HepG2 (cell line): ENCODE measurements at regions not wholly inside any gene's neighbourhood (a gene's known extent, or its start where the extent isn't known, plus 50 kb on each side); places are given as distances from the start of the nearest gene placed in this dataset.

Experiments used
- ATAC-seq: fragments of 200-7000 bp; cut with Tn5 transposase; 3 replicates; pipeline ENCODE4 v1.9.1; 2020; ENCODE audit warnings: mild to moderate bottlenecking, moderate library complexity
- BruUV-seq: library from RNA; stranded (reverse); fragments of 400-500 nt; replicated peaks from 2 replicates; lab custom pipeline; 2021; lab: Mats Ljungman, UMichigan
- CTCF ChIA-PET: fragments of 300-600 bp; formaldehyde crosslinking; extraction: SDS; loops from one replicate; lab custom pipeline; 2021; ENCODE audit warnings: low total read pairs, inconsistent platforms, low intra/inter-chr PET ratio; lab: Yijun Ruan, JAX
- POLR2A ChIA-PET: fragments of 350-600 bp; sonication (Branson Sonifier 250); formaldehyde crosslinking; loops from one replicate; lab custom pipeline; 2020; ENCODE audit warnings: antibody characterized with exemption, inconsistent platforms; lab: Yijun Ruan, JAX
- DNase-seq: peaks from one replicate; pipeline ENCODE4 v3.0.0-alpha.2; 2015; ENCODE audit warnings: low spot score
- FAIRE-seq: peaks from 3 replicates; lab custom pipeline; 2011; peaks lifted over from hg19 to GRCh38; lab: Jason Lieb, UNC
- H2AFZ ChIP-seq: one replicate; pipeline ENCODE4 v1.6.1; 2011; ENCODE audit warnings: low read length, inconsistent platforms
- H3K27ac ChIP-seq: fragments of 300-600 bp; 3 replicates; pipeline ENCODE4 v1.8.0; 2011; ENCODE audit warnings: mixed run types, mild to moderate bottlenecking, mixed read lengths, low read length, inconsistent platforms; ENCODE audit not compliant: insufficient read depth; ENCODE audit errors: extremely low read length
- H3K27me3 ChIP-seq, 2 experiments: fragments of 200-600 bp in 1 of 2; 2 replicates in 1 of 2; 3 replicates in 1 of 2; pipeline versions ENCODE4 v1.6.0 to v1.8.0; 2011; ENCODE audit warnings: low read length in 2 of 2, mild to moderate bottlenecking in 2 of 2, moderate library complexity in 2 of 2, inconsistent platforms in 1 of 2; ENCODE audit not compliant: insufficient read depth in 2 of 2, control insufficient read depth in 1 of 2
- H3K36me3 ChIP-seq, 2 experiments: fragments of 200-600 bp in 1 of 2; replicated peaks in 1 of 2; 2 replicates in 1 of 2; 3 replicates in 1 of 2; pipeline versions ENCODE4 v1.5.1 to v1.8.0; 2011; ENCODE audit warnings: low read length in 2 of 2, inconsistent platforms in 1 of 2; ENCODE audit not compliant: insufficient read depth in 2 of 2, control insufficient read depth in 1 of 2
- H3K4me1 ChIP-seq: 2 replicates; pipeline ENCODE4 v1.5.1; 2012; ENCODE audit warnings: low read length, inconsistent platforms; ENCODE audit not compliant: insufficient read depth
- H3K4me2 ChIP-seq: 2 replicates; pipeline ENCODE4 v1.6.0; 2011; ENCODE audit warnings: low read depth, low read length, inconsistent platforms
- H3K4me3 ChIP-seq, 3 experiments: fragments of 200-600 bp in 1 of 3; sonication (generic), shearing (Covaris generic) in 1 of 3; replicated peaks in 1 of 3; 2 replicates each; pipeline ENCODE4 v1.5.1; 2011 to 2016; ENCODE audit warnings: low read length in 3 of 3, inconsistent platforms in 2 of 3, low read depth in 2 of 3, mild to moderate bottlenecking in 2 of 3, control low read depth in 1 of 3, mixed read lengths in 1 of 3; ENCODE audit not compliant: insufficient read depth in 1 of 3
- H3K79me2 ChIP-seq: one replicate; pipeline ENCODE4 v1.6.1; 2011; ENCODE audit warnings: low read length, inconsistent platforms; ENCODE audit not compliant: insufficient read depth
- H3K9ac ChIP-seq: 2 replicates; pipeline ENCODE4 v1.6.0; 2011; ENCODE audit warnings: mild to moderate bottlenecking, low read depth, low read length, inconsistent platforms; ENCODE audit not compliant: insufficient read depth
- H3K9me3 ChIP-seq: 2 replicates; pipeline ENCODE4 v1.5.1; 2012; ENCODE audit warnings: mild to moderate bottlenecking, low read length
- H4K20me1 ChIP-seq: 2 replicates; pipeline ENCODE4 v1.6.0; 2011; ENCODE audit warnings: inconsistent platforms, mild to moderate bottlenecking, low read length, moderate library complexity; ENCODE audit not compliant: insufficient read depth
- KAT2B ChIP-seq: fragments of 150-350 bp; IDR thresholded peaks from 2 replicates; pipeline ENCODE4 v1.6.1; 2014; ENCODE audit warnings: low read depth, low read length, borderline replicate concordance
- MATR3 ChIP-seq: sonication (generic); formaldehyde crosslinking; IDR thresholded peaks from 2 replicates; pipeline ENCODE4 v1.4.0; 2020; ENCODE audit warnings: missing genetic modification reagents
- MEIS1 ChIP-seq: sonication (generic); formaldehyde crosslinking; IDR thresholded peaks from 2 replicates; pipeline ENCODE4 v1.9.0; 2021; ENCODE audit warnings: mild to moderate bottlenecking, missing genetic modification reagents, moderate library complexity, borderline replicate concordance
- SP5 ChIP-seq: IDR thresholded peaks from 2 replicates; pipeline ENCODE4 v1.6.1; 2016; ENCODE audit warnings: low read depth, borderline replicate concordance
- ZMYM3 ChIP-seq: sonication (generic); formaldehyde crosslinking; IDR thresholded peaks from 2 replicates; pipeline ENCODE4 v1.5.1; 2020; ENCODE audit warnings: mild to moderate bottlenecking, missing genetic modification reagents
- ZNF10 ChIP-seq: sonication (generic); formaldehyde crosslinking; IDR thresholded peaks from 2 replicates; pipeline ENCODE4 v1.4.0; 2020; ENCODE audit warnings: mild to moderate bottlenecking, low read depth, missing genetic modification reagents, borderline replicate concordance
- ZNF232 ChIP-seq: sonication (generic); formaldehyde crosslinking; IDR thresholded peaks from 2 replicates; pipeline ENCODE4 v1.4.0; 2020; ENCODE audit warnings: missing genetic modification reagents, borderline replicate concordance
- ZNF3 ChIP-seq: IDR thresholded peaks from 2 replicates; pipeline ENCODE4 v1.7.0; 2017; ENCODE audit warnings: inconsistent platforms
- ZNF350 ChIP-seq: sonication (generic); formaldehyde crosslinking; IDR thresholded peaks from 2 replicates; pipeline ENCODE4 v1.4.0; 2020; ENCODE audit warnings: mild to moderate bottlenecking, low read depth, missing genetic modification reagents, borderline replicate concordance
- ZNF619 ChIP-seq: sonication (generic); formaldehyde crosslinking; IDR thresholded peaks from 2 replicates; pipeline ENCODE4 v1.4.0; 2020; ENCODE audit warnings: mild to moderate bottlenecking, missing genetic modification reagents
- ZNF788 ChIP-seq: sonication (generic); formaldehyde crosslinking; IDR thresholded peaks from 2 replicates; pipeline ENCODE4 v1.5.0; 2020; ENCODE audit warnings: mild to moderate bottlenecking, missing genetic modification reagents, borderline replicate concordance
- ZSCAN12 ChIP-seq: sonication (generic); formaldehyde crosslinking; IDR thresholded peaks from 2 replicates; pipeline ENCODE4 v1.9.0; 2021; ENCODE audit warnings: mild to moderate bottlenecking, missing genetic modification reagents
- WGBS: methylation state at CpG from one replicate; pipeline ENCODE4 v1.1.6; 2017; ENCODE audit warnings: low lambda C conversion rate; 5-methylcytosine and 5-hydroxymethylcytosine counted together
- in situ Hi-C: cut with HindIII; loops from 2 replicates; pipeline ENCODE4 v1.10.0; 2017; ENCODE audit warnings: low pct_unique_long_range_greater_than_20kb; ENCODE audit not compliant: extremely low pct_ligation_motif_present
- intact Hi-C: fragments of 100-400 bp; cut with micrococcal nuclease; formaldehyde crosslinking; loops from one replicate; pipeline ENCODE4 v1.10.0; 2022; ENCODE audit not compliant: unreplicated experiment
- TF ChIP-seq, protein P1 (sequence below): sonication (generic); formaldehyde crosslinking; IDR thresholded peaks from 2 replicates; pipeline ENCODE4 v1.8.1; 2023; ENCODE audit warnings: mild to moderate bottlenecking, missing genetic modification reagents, borderline replicate concordance
- TF ChIP-seq, protein P2 (sequence below): sonication (generic); formaldehyde crosslinking; IDR thresholded peaks from 2 replicates; pipeline ENCODE4 v1.4.0; 2020; ENCODE audit warnings: missing genetic modification reagents, borderline replicate concordance
- TF ChIP-seq, protein P3 (sequence below): sonication (generic); formaldehyde crosslinking; conservative IDR thresholded peaks from 2 replicates; pipeline ENCODE4 v1.4.0; 2020; ENCODE audit warnings: missing genetic modification reagents

DNA sequence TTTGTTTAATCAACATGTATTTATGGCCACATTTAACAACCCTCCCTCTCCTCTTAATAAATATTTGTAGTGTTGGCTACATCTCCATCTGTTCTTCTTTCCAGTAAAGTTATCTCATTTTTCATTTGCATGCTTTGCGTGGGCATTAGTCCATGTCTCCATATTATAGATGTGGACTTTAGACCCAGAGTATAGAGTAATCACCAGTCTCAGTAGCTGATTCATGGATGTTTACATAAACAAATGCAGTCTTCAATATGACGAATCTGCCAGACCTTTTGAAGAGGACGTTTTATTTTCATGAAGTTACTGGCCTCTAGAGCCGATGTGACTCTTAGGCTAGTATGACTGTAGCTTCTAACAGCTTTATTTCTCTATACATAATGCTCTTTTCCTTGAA lies 1546.2 kb downstream of the OLFM4 start:
- Histone ChIP-seq H3K27me3 (no peaks in the 10 kb centered on the region), H3K9me3 (peaks cover 48% of the 10 kb centered on the region), H3K27ac (no peak overlapping the region), H3K36me3 (no peaks in the 10 kb centered on the region), H2AFZ (no peak overlapping the region), H4K20me1 (no peaks in the 10 kb centered on the region), H3K4me3 (no peak overlapping the region), H3K9ac (no peak overlapping the region), H3K4me1 (no peaks in the 10 kb centered on the region), H3K4me2 (no peak overlapping the region), H3K79me2 (no peaks in the 10 kb centered on the region)
- ChIA-PET POLR2A (no interaction called here), CTCF (no interaction called here)
- BruUV-seq: no TSS peak
- WGBS: 0% methylated on average over 4 of the region's 4 CpGs
- ATAC-seq (no peak), DNase-seq (no peak), FAIRE-seq (no peak)
- TF ChIP-seq ZSCAN12 (CRISPR knock-in tag): no peak
- no peak for TF ChIP-seq ZNF350 (CRISPR knock-in tag)
- TF ChIP-seq ZNF619 (CRISPR knock-in tag): no peak
- no peak for TF ChIP-seq MATR3 (CRISPR knock-in tag)
- no peak for TF ChIP-seq SP5 (CRISPR knock-in tag)
- in situ Hi-C loops (no loop called here), intact Hi-C loops (no loop called here)

DNA sequence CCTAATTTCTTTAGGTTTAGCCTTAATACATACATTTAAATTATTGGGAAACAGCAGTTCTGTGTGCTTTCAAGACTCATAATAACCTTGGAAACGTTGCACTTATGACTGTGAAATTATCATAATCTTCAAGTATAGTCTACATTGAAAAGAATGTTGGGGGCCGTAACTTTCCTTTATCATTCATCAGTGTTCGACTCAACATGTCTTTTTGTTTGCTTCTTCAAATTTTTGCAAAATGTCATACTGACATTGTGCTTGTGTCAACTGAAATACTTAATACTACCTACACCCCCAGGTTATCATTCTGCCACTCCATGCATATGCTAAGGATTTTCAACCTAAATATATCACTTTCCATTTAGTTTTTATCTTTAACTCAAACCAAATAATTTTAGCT lies 1562.9 kb downstream of the OLFM4 start:
- in situ Hi-C loops (no loop called here), intact Hi-C loops (no loop called here)
- FAIRE-seq: no peak
- H3K4me1 ChIP-seq: no peaks in the 10 kb centered on the region
- TF ChIP-seq ZMYM3 (CRISPR knock-in tag) (no peak), KAT2B (no peak), MEIS1 (CRISPR knock-in tag) (no peak), ZNF232 (CRISPR knock-in tag) (no peak), ZNF3 (no peak), ZNF788 (CRISPR knock-in tag) (no peak), ZNF10 (CRISPR knock-in tag) (no peak)
- TF ChIP-seq, protein P1, sequence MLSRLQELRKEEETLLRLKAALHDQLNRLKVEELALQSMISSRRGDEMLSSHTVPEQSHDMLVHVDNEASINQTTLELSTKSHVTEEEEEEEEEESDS (CRISPR knock-in tag): no peak
- TF ChIP-seq, protein P2, sequence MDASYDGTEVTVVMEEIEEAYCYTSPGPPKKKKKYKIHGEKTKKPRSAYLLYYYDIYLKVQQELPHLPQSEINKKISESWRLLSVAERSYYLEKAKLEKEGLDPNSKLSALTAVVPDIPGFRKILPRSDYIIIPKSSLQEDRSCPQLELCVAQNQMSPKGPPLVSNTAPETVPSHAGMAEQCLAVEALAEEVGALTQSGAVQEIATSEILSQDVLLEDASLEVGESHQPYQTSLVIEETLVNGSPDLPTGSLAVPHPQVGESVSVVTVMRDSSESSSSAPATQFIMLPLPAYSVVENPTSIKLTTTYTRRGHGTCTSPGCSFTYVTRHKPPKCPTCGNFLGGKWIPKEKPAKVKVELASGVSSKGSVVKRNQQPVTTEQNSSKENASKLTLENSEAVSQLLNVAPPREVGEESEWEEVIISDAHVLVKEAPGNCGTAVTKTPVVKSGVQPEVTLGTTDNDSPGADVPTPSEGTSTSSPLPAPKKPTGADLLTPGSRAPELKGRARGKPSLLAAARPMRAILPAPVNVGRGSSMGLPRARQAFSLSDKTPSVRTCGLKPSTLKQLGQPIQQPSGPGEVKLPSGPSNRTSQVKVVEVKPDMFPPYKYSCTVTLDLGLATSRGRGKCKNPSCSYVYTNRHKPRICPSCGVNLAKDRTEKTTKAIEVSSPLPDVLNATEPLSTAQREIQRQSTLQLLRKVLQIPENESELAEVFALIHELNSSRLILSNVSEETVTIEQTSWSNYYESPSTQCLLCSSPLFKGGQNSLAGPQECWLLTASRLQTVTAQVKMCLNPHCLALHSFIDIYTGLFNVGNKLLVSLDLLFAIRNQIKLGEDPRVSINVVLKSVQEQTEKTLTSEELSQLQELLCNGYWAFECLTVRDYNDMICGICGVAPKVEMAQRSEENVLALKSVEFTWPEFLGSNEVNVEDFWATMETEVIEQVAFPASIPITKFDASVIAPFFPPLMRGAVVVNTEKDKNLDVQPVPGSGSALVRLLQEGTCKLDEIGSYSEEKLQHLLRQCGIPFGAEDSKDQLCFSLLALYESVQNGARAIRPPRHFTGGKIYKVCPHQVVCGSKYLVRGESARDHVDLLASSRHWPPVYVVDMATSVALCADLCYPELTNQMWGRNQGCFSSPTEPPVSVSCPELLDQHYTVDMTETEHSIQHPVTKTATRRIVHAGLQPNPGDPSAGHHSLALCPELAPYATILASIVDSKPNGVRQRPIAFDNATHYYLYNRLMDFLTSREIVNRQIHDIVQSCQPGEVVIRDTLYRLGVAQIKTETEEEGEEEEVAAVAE (CRISPR knock-in tag): no peak
- TF ChIP-seq, protein P3, sequence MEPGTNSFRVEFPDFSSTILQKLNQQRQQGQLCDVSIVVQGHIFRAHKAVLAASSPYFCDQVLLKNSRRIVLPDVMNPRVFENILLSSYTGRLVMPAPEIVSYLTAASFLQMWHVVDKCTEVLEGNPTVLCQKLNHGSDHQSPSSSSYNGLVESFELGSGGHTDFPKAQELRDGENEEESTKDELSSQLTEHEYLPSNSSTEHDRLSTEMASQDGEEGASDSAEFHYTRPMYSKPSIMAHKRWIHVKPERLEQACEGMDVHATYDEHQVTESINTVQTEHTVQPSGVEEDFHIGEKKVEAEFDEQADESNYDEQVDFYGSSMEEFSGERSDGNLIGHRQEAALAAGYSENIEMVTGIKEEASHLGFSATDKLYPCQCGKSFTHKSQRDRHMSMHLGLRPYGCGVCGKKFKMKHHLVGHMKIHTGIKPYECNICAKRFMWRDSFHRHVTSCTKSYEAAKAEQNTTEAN (CRISPR knock-in tag): no peak
- peaks cover 79% of the 10 kb centered on the region for H3K9me3 ChIP-seq
- 21% methylated on average over 3 of the region's 3 CpGs for WGBS
- no peaks in the 10 kb centered on the region for H3K36me3 ChIP-seq
- no peak for ATAC-seq
- H3K79me2 ChIP-seq: no peaks in the 10 kb centered on the region
- no peak overlapping the region for H3K4me2 ChIP-seq
- ChIA-PET CTCF (no interaction called here), POLR2A (no interaction called here)
- no peak overlapping the region for H2AFZ ChIP-seq
- DNase-seq: no peak
- BruUV-seq: no TSS peak
- no peak overlapping the region for H3K27ac ChIP-seq
- no peaks in the 10 kb centered on the region for H3K27me3 ChIP-seq
- H4K20me1 ChIP-seq: no peaks in the 10 kb centered on the region
- H3K4me3 ChIP-seq: no peak overlapping the region
- H3K9ac ChIP-seq: no peak overlapping the region
